ENCODE measurements at regions not wholly inside any gene's neighbourhood (a gene's known extent, or its start where the extent isn't known, plus 50 kb on each side); places are given as distances from the start of the nearest gene placed in this dataset.

DNA sequence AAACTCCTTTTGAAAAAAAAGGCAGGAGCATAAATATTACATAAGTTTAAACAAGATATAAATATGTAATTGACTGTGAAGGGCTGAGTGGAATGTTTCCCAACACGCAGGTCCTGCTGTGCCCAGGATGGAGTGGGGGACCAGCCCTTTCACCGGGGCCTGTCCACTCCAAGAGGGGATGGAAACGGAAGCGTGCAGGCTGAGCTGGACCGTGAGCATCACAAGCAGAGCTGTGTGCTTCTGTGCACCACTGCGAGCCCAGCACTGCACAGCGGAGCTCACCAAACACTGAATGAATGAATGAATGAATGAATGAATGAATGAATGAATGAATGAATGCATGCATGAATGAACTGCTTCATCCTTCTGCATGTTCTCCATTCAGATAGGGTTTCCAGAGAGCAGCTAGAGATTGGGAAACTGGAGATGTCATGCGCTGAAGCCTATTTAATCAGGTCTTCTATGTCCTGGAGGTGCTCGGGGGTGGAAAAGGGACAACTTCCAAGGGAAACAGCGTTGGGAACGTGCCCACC is 157.7 kb downstream of the ANKRD60 start:
- Mint-ChIP-seq H3K4me1 (peaks cover 31% of the 10 kb centered on the region), H3K36me3 (ENCODE audit: low read depth) (no peaks in the 10 kb centered on the region), H3K9me3 (no peaks in the 10 kb centered on the region), H3K4me3 (no peak overlapping the region), H3K27me3 (ENCODE audit: low read depth, poor library complexity) (peaks cover 46% of the 10 kb centered on the region), H3K27ac (no peak overlapping the region)
- no peak for DNase-seq
- TF ChIP-seq, protein P1, sequence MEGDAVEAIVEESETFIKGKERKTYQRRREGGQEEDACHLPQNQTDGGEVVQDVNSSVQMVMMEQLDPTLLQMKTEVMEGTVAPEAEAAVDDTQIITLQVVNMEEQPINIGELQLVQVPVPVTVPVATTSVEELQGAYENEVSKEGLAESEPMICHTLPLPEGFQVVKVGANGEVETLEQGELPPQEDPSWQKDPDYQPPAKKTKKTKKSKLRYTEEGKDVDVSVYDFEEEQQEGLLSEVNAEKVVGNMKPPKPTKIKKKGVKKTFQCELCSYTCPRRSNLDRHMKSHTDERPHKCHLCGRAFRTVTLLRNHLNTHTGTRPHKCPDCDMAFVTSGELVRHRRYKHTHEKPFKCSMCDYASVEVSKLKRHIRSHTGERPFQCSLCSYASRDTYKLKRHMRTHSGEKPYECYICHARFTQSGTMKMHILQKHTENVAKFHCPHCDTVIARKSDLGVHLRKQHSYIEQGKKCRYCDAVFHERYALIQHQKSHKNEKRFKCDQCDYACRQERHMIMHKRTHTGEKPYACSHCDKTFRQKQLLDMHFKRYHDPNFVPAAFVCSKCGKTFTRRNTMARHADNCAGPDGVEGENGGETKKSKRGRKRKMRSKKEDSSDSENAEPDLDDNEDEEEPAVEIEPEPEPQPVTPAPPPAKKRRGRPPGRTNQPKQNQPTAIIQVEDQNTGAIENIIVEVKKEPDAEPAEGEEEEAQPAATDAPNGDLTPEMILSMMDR (IDR thresholded peaks at IDR 0.05) = no peak

DNA sequence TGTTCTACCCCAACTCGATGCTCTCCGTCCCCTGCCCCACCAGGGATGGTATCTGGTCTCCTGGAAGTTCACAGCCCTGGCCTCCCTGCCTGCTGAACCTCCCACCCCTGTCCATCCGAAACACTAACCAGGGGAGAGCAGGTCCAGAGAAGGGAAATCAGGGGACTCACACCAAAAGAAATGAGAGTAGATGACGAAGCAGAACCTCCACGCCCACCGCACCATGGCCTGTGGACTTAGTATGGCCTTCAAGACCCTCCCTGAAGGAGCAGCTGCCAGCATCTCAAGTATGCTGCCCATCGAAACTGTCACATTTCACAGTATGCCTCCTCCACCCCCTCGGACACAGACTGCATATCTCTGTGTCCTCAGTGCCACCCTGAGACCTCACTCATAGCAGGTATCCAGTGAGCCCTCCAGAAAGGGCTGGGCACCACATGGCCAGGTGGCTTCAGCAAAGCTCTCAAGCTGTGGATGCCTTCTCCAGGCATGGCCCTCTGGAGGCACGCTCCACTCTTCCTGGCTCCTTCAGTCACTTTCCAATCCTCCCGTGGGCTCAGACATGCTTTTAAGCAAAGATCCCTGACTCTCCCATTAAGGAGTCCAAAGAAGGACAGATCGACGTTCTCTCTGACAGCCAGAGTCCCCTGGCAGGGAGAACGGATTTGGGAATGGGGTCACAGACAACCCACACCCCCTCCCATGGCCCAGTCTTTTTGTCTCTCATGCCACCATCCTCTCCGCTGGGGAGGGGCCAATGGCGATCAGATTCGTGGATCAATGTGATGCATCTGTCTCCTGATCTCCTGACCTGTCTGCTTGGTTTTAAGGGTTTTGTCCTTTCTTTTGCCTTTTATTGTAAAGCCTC is 158.4 kb downstream of the ANKRD60 start:
- peaks cover 26% of the 10 kb centered on the region for H3K4me1 Mint-ChIP-seq
- no peak for DNase-seq
- H3K9me3 Mint-ChIP-seq = no peaks in the 10 kb centered on the region
- peaks cover 47% of the 10 kb centered on the region for H3K27me3 Mint-ChIP-seq (ENCODE audit: low read depth, poor library complexity)
- no peaks in the 10 kb centered on the region for H3K36me3 Mint-ChIP-seq (ENCODE audit: low read depth)
- TF ChIP-seq, protein P1 (IDR thresholded peaks at IDR 0.05) = no peak
- H3K27ac Mint-ChIP-seq = no peak overlapping the region
- H3K4me3 Mint-ChIP-seq = no peak overlapping the region

DNA sequence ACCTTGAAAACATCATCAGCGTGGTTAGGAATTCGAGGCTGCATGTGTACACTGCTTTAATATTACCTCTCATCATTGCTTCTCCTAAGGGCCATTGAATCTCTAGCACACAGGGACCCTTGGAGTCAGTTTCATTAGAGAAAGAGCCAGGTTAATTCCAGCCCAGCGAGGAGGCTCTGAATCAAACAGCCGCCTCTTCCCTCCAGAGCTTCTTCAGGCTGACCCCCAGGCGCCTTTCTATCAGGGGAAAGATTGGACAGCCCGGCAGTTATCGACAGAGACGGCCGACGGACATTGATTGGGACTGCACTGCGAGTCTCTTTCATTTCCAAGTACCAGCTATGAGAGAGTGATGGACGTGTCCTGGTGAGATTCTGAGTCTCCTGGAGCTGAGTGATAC is 159.2 kb downstream of the ANKRD60 start:
- DNase-seq = no peak
- Mint-ChIP-seq H3K27me3 (ENCODE audit: low read depth, poor library complexity) (peaks cover 46% of the 10 kb centered on the region), H3K27ac (no peak overlapping the region), H3K9me3 (no peaks in the 10 kb centered on the region), H3K36me3 (ENCODE audit: low read depth) (no peaks in the 10 kb centered on the region), H3K4me1 (peaks cover 23% of the 10 kb centered on the region), H3K4me3 (no peak overlapping the region)
- TF ChIP-seq, protein P1 (IDR thresholded peaks at IDR 0.05) = no peak

DNA sequence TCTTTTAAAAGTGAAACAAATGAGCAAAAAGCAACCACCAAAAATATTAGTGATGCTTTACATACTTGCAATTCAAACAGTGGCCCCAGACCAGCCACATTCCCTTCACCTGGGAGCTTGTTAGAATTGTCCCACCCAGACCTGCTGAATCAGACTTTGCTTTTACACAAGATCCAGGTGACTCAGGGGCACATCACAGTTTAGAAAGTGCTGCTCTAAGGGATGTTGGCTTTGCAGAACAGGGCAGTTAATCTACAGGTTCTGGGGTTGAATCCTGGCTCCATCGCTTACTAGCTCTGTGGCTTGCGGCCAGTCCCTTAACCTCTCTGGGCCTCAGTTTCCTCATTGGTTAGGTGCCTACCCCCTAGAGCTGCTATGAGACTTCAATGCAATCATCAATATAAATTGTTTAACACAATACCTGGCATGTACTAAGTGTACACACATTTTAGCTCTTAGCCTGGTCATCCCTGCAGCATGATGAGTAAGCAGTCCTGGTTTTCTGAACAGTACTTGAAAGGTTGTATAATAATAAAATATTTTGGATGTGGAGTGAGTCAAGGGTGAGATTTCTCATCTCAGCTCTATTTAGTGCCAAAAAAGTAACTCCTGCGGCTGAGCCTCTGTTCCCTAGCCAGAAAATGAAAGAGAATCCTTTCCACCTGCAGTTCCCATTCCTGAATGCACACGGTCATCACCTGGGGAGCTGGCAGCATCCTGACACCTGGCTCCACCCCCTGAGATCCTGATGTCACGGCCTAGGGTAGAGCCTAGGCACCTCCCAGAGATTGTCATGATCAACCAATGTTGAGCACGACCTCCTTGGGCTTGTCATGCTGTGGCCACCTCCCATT is 162.7 kb downstream of the ANKRD60 start:
- DNase-seq = no peak
- Mint-ChIP-seq H3K36me3 (ENCODE audit: low read depth) (no peaks in the 10 kb centered on the region), H3K4me1 (no peaks in the 10 kb centered on the region), H3K4me3 (no peak overlapping the region), H3K27me3 (ENCODE audit: low read depth, poor library complexity) (peaks cover 36% of the 10 kb centered on the region), H3K27ac (no peak overlapping the region), H3K9me3 (peaks cover 13% of the 10 kb centered on the region)
- TF ChIP-seq, protein P1 (IDR thresholded peaks at IDR 0.05) = no peak

DNA sequence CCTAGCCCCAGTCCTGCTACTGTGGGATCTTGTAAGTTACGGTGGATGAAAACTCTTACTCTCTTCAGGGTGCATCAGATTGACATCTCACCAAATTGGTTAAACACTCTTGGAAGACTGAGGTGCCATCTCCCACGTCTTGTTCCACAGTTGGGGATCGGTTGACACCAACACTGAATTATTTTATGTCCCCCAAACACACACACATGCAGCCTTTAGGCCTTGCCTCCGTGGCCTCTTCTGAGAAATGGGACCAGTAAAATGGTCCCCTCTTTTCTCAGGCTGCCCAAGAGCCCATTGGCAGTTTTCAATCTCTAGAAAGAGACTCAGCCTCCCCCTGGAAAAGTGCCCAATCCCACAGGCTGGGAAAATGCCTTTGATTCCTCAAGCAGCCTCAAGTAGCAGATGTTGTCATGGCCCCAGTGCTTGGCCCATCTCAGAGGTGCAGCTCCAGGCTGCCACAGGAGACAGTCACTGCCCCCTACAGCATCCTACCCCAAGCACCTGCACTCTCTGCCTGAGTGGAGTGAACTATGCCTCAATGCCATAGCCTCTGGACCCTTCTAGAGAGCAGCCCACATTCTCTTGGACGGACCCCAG is 163.9 kb downstream of the ANKRD60 start:
- no peak overlapping the region for H3K4me3 Mint-ChIP-seq
- TF ChIP-seq, protein P1 (IDR thresholded peaks at IDR 0.05) = no peak
- H3K27me3 Mint-ChIP-seq (ENCODE audit: low read depth, poor library complexity) = peaks cover 29% of the 10 kb centered on the region
- no peaks in the 10 kb centered on the region for H3K4me1 Mint-ChIP-seq
- no peak overlapping the region for H3K27ac Mint-ChIP-seq
- peaks cover 13% of the 10 kb centered on the region for H3K9me3 Mint-ChIP-seq
- H3K36me3 Mint-ChIP-seq (ENCODE audit: low read depth) = no peaks in the 10 kb centered on the region
- no peak for DNase-seq
